HEK293 (cell line): ENCODE measurements at regions not wholly inside any gene's neighbourhood (a gene's known extent, or its start where the extent isn't known, plus 50 kb on each side); places are given as distances from the start of the nearest gene placed in this dataset.

Experiments
- FEZF1 ChIP-seq: fragments of 450-650 bp; formaldehyde crosslinking; IDR thresholded peaks from 2 replicates; pipeline ENCODE4 v1.5.1; 2016; ENCODE audit warnings: missing biosample characterization, missing genetic modification characterization
- GLI4 ChIP-seq: fragments of 450-650 bp; formaldehyde crosslinking; IDR thresholded peaks from 2 replicates; pipeline ENCODE4 v1.5.1; 2016; ENCODE audit warnings: missing biosample characterization, missing genetic modification characterization
- MZF1 ChIP-seq: fragments of 450-650 bp; formaldehyde crosslinking; IDR thresholded peaks from 2 replicates; pipeline ENCODE4 v1.5.1; 2017; ENCODE audit warnings: missing biosample characterization, missing genetic modification characterization, borderline replicate concordance
- ZNF146 ChIP-seq: fragments of 450-650 bp; formaldehyde crosslinking; IDR thresholded peaks from 2 replicates; pipeline ENCODE4 v1.5.1; 2016; ENCODE audit warnings: missing biosample characterization, missing genetic modification characterization
- ZNF398 ChIP-seq: fragments of 450-650 bp; formaldehyde crosslinking; IDR thresholded peaks from 2 replicates; pipeline ENCODE4 v1.5.1; 2017; ENCODE audit warnings: missing biosample characterization, missing genetic modification characterization
- ZNF501 ChIP-seq: fragments of 450-650 bp; formaldehyde crosslinking; IDR thresholded peaks from 2 replicates; pipeline ENCODE4 v1.5.1; 2016; ENCODE audit warnings: missing biosample characterization, missing genetic modification characterization
- ZNF513 ChIP-seq: fragments of 450-650 bp; IDR thresholded peaks from 2 replicates; pipeline ENCODE4 v1.5.1; 2018; ENCODE audit warnings: missing biosample characterization, missing genetic modification characterization
- ZNF544 ChIP-seq: fragments of 450-650 bp; formaldehyde crosslinking; IDR thresholded peaks from 2 replicates; pipeline ENCODE4 v1.5.0; 2017; ENCODE audit warnings: missing biosample characterization, missing genetic modification characterization
- TF ChIP-seq, protein P1 (sequence below): fragments of 450-650 bp; formaldehyde crosslinking; IDR thresholded peaks from 2 replicates; pipeline ENCODE4 v1.5.1; 2016; ENCODE audit warnings: missing biosample characterization, missing genetic modification characterization
- TF ChIP-seq, protein P2 (sequence below): fragments of 450-650 bp; formaldehyde crosslinking; IDR thresholded peaks from 2 replicates; pipeline ENCODE4 v1.5.1; 2016; ENCODE audit warnings: missing biosample characterization, missing genetic modification characterization
- TF ChIP-seq, protein P3 (sequence below): fragments of 450-650 bp; formaldehyde crosslinking; IDR thresholded peaks from 2 replicates; pipeline ENCODE4 v1.5.1; 2016; ENCODE audit warnings: missing biosample characterization, missing genetic modification characterization

GRCh38 chr20:57770852-57771720, 61.3 kb upstream of the PMEPA1 start:
- TF ChIP-seq, protein P1, sequence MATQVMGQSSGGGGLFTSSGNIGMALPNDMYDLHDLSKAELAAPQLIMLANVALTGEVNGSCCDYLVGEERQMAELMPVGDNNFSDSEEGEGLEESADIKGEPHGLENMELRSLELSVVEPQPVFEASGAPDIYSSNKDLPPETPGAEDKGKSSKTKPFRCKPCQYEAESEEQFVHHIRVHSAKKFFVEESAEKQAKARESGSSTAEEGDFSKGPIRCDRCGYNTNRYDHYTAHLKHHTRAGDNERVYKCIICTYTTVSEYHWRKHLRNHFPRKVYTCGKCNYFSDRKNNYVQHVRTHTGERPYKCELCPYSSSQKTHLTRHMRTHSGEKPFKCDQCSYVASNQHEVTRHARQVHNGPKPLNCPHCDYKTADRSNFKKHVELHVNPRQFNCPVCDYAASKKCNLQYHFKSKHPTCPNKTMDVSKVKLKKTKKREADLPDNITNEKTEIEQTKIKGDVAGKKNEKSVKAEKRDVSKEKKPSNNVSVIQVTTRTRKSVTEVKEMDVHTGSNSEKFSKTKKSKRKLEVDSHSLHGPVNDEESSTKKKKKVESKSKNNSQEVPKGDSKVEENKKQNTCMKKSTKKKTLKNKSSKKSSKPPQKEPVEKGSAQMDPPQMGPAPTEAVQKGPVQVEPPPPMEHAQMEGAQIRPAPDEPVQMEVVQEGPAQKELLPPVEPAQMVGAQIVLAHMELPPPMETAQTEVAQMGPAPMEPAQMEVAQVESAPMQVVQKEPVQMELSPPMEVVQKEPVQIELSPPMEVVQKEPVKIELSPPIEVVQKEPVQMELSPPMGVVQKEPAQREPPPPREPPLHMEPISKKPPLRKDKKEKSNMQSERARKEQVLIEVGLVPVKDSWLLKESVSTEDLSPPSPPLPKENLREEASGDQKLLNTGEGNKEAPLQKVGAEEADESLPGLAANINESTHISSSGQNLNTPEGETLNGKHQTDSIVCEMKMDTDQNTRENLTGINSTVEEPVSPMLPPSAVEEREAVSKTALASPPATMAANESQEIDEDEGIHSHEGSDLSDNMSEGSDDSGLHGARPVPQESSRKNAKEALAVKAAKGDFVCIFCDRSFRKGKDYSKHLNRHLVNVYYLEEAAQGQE (tag by site-specific recombination): no peak
- TF ChIP-seq MZF1 (tag by site-specific recombination) (no peak), ZNF501 (tag by site-specific recombination) (no peak), ZNF398 (no peak), ZNF544 (tag by site-specific recombination) (no peak), ZNF146 (tag by site-specific recombination) (no peak), FEZF1 (tag by site-specific recombination) (no peak), ZNF513 (tag by site-specific recombination) (no peak), GLI4 (no peak)
- TF ChIP-seq, protein P2, sequence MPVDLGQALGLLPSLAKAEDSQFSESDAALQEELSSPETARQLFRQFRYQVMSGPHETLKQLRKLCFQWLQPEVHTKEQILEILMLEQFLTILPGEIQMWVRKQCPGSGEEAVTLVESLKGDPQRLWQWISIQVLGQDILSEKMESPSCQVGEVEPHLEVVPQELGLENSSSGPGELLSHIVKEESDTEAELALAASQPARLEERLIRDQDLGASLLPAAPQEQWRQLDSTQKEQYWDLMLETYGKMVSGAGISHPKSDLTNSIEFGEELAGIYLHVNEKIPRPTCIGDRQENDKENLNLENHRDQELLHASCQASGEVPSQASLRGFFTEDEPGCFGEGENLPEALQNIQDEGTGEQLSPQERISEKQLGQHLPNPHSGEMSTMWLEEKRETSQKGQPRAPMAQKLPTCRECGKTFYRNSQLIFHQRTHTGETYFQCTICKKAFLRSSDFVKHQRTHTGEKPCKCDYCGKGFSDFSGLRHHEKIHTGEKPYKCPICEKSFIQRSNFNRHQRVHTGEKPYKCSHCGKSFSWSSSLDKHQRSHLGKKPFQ: no peak
- TF ChIP-seq, protein P3, sequence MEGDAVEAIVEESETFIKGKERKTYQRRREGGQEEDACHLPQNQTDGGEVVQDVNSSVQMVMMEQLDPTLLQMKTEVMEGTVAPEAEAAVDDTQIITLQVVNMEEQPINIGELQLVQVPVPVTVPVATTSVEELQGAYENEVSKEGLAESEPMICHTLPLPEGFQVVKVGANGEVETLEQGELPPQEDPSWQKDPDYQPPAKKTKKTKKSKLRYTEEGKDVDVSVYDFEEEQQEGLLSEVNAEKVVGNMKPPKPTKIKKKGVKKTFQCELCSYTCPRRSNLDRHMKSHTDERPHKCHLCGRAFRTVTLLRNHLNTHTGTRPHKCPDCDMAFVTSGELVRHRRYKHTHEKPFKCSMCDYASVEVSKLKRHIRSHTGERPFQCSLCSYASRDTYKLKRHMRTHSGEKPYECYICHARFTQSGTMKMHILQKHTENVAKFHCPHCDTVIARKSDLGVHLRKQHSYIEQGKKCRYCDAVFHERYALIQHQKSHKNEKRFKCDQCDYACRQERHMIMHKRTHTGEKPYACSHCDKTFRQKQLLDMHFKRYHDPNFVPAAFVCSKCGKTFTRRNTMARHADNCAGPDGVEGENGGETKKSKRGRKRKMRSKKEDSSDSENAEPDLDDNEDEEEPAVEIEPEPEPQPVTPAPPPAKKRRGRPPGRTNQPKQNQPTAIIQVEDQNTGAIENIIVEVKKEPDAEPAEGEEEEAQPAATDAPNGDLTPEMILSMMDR (tag by site-specific recombination): no peak
